GM23248 (cell line): ENCODE measurements at regions not wholly inside any gene's neighbourhood (a gene's known extent, or its start where the extent isn't known, plus 50 kb on each side); places are given as distances from the start of the nearest gene placed in this dataset.

Experiments
- EZH2 ChIP-seq: fragments of 200-600 bp; sonication (generic); IDR thresholded peaks from 2 replicates; pipeline ENCODE4 v1.6.1; 2018; ENCODE audit warnings: antibody characterized with exemption, mild to moderate bottlenecking; ENCODE audit not compliant: insufficient read depth, poor library complexity, severe bottlenecking
- EZH2phosphoT487 ChIP-seq: fragments of 200-600 bp; sonication (generic); IDR thresholded peaks from 2 replicates; pipeline ENCODE4 v1.6.1; 2018; ENCODE audit warnings: antibody characterized with exemption, moderate library complexity, mild to moderate bottlenecking, low read depth; ENCODE audit not compliant: insufficient read depth

- TF ChIP-seq EZH2phosphoT487: no peak
- TF ChIP-seq EZH2: no peak
Observed at GRCh38 chr5:143601357-143601756, 197.9 kb upstream of the NR3C1 start.
